PC-9 (cell line): ENCODE measurements at regions not wholly inside any gene's neighbourhood (a gene's known extent, or its start where the extent isn't known, plus 50 kb on each side); places are given as distances from the start of the nearest gene placed in this dataset.
"Not testable (repeated sequence)": the region's sequence is repeated elsewhere in the genome, so short reads cannot be mapped to it uniquely, and the experiment has no call there.

Experiments used
- CTCF ChIP-seq: fragments of 200-600 bp; sonication (generic); conservative IDR thresholded peaks from 2 replicates; pipeline ENCODE4 v1.6.1; 2017; ENCODE audit warnings: mixed run types, antibody characterized with exemption, mild to moderate bottlenecking, moderate library complexity
- EZH2 ChIP-seq: fragments of 200-600 bp; sonication (generic); IDR thresholded peaks from 2 replicates; pipeline ENCODE4 v1.8.0; 2017; ENCODE audit warnings: antibody characterized with exemption, low read depth

DNA sequence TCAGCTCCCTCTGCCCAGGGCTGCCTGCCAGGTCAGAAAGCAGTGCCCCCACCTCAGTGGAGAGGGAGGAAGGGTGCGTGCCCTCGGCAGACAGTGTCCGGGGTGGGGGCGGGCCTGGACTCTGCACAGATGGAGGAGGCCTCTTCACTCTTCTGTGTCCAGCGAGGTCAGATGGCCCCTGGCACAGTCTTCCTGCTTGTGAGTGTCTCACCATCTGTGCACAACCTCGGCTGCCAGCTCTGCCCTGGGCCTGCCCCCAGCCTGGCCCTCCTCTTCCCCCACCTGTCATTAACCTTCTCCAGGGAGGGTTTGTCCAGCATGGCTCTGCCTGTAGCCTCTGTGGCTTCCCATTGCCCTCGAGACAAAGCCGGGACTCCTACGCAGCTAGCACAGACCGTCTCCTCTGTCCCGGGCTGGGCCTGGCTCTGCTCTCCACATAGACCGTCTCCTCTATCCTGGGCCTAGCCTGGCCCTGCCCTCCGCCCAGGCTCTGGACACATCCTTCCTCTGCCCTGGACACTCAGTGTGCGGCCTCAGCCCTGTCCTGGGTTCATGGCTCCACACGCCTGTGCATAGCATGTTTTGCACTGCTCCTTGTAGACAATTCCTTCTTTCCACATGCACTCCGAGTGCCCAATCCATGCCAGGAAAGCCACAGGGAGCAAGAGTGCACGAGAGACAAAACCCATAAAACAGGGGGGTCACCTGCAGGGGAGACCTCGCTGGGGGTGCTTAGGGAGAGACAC is 138.9 kb upstream of the FOXD4L5 start:
- not testable (repeated sequence) for TF ChIP-seq CTCF, EZH2
